Kidney (tissue), 13 donors: ENCODE measurements at regions not wholly inside any gene's neighbourhood (a gene's known extent, or its start where the extent isn't known, plus 50 kb on each side); places are given as distances from the start of the nearest gene placed in this dataset.

Source experiments
- DNase-seq, 5 donors: peaks; one replicate each; pipeline ENCODE4 v3.0.0-alpha.2; 2013 to 2020
- FAIRE-seq: peaks from 2 replicates; lab custom pipeline; 2012; peaks lifted over from hg19 to GRCh38; lab: Jason Lieb, UNC
- H3K27ac ChIP-seq, 2 donors: one replicate each; pipeline ENCODE4 v1.7.0; 2013; ENCODE audit warnings: low read depth in 2 of 2, low read length in 2 of 2, inconsistent platforms in 1 of 2
- H3K27me3 ChIP-seq: one replicate; pipeline ENCODE4 v1.7.1; 2013; ENCODE audit warnings: low read length, inconsistent platforms; ENCODE audit not compliant: control insufficient read depth, insufficient read depth
- H3K36me3 ChIP-seq, 3 donors: one replicate each; pipeline versions ENCODE4 v1.7.0 to v1.7.1; 2013; ENCODE audit warnings: low read length in 3 of 3, control low read depth in 1 of 3, inconsistent platforms in 1 of 3; ENCODE audit not compliant: insufficient read depth in 3 of 3, control insufficient read depth in 2 of 3
- H3K4me1 ChIP-seq, 3 donors: one replicate each; pipeline versions ENCODE4 v1.7.0 to v1.7.1; 2013; ENCODE audit warnings: low read length in 3 of 3, inconsistent platforms in 1 of 3, low read depth in 1 of 3; ENCODE audit not compliant: control insufficient read depth in 2 of 3, insufficient read depth in 2 of 3
- H3K4me3 ChIP-seq, 3 donors: one replicate each; pipeline versions ENCODE4 v1.7.0 to v1.8.1; 2013; ENCODE audit warnings: low read length in 3 of 3, control low read depth in 1 of 3, inconsistent platforms in 1 of 3
- H3K9ac ChIP-seq, 3 donors: one replicate each; pipeline versions ENCODE4 v1.7.0 to v1.7.1; 2013; ENCODE audit warnings: low read length in 3 of 3, control low read depth in 1 of 3, inconsistent platforms in 1 of 3
- H3K9me3 ChIP-seq, 3 donors: one replicate each; pipeline versions ENCODE4 v1.7.0 to v1.7.1; 2013; ENCODE audit warnings: low read length in 3 of 3, control low read depth in 1 of 3, inconsistent platforms in 1 of 3; ENCODE audit not compliant: control insufficient read depth in 2 of 3, insufficient read depth in 1 of 3
- CTCF ChIP-seq: IDR thresholded peaks from 3 replicates; pipeline ENCODE4 v1.5.1; 2012; ENCODE audit warnings: mild to moderate bottlenecking, moderate library complexity, borderline replicate concordance; ENCODE audit not compliant: insufficient read depth; ENCODE audit errors: extremely low read depth
- intact Hi-C: fragments of 100-400 bp; cut with DNase I; formaldehyde crosslinking; loops from one replicate; pipeline ENCODE4 v1.11.1; 2022
- donor health status: control.
- donor health status: control.
- donor health status: control.
- donor health status: control.
- donor health status: control.
- donor health status: DM: yes; HTN: yes; CAD: no.
- donor health status: Normal renal cell carcinoma (clear cell type).

- no peaks in the 10 kb centered on the region for H3K27me3 ChIP-seq
- no peaks in the 10 kb centered on the region for H3K36me3 ChIP-seq
- no peaks in the 10 kb centered on the region for H3K4me1 ChIP-seq
- FAIRE-seq (no peak), DNase-seq (no peak)
- no peak overlapping the region for H3K4me3 ChIP-seq
- no peaks in the 10 kb centered on the region for H3K9me3 ChIP-seq
- no peak overlapping the region for H3K27ac ChIP-seq
- intact Hi-C loops: no loop called here
- H3K9ac ChIP-seq: no peak overlapping the region
- no peak for TF ChIP-seq CTCF
Measured at GRCh38 chr4:100716416-100716815, 198.6 kb upstream of the EMCN start.

- Histone ChIP-seq H3K4me3 (no peak overlapping the region), H3K36me3 (no peaks in the 10 kb centered on the region), H3K27me3 (no peaks in the 10 kb centered on the region), H3K4me1 (no peaks in the 10 kb centered on the region), H3K9ac (no peak overlapping the region), H3K9me3 (no peaks in the 10 kb centered on the region), H3K27ac (no peak overlapping the region)
- no peak for FAIRE-seq
- no peak for TF ChIP-seq CTCF
- DNase-seq: no peak
- intact Hi-C loops: no loop called here
Measured at GRCh38 chr4:100708776-100709175, 191.0 kb upstream of the EMCN start.

DNA sequence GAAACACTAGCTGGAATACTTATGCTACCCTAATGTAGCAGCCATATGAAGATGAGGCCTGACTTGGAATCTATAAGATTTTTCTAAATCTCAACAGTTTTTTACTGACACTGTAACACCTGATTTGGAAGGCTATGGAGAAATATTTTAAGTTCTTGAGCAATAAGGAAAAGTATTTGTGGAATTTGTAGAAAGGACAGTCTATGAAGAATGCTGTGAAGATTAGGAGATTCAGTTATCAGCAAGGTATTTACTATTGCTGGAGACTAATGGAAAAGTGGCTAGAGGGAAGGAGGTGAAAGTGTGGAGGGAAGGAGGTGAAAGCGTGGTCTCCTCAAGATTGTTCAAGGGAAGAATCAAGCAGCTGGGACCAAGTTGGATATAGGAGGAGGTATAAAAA is 190.0 kb upstream of the EMCN start:
- H3K4me1 ChIP-seq: no peaks in the 10 kb centered on the region
- intact Hi-C loops: no loop called here
- TF ChIP-seq CTCF: no peak
- no peak overlapping the region for H3K4me3 ChIP-seq
- H3K9me3 ChIP-seq: no peaks in the 10 kb centered on the region
- DNase-seq (no peak), FAIRE-seq (no peak)
- H3K27me3 ChIP-seq: no peaks in the 10 kb centered on the region
- H3K27ac ChIP-seq: no peak overlapping the region
- no peaks in the 10 kb centered on the region for H3K36me3 ChIP-seq
- H3K9ac ChIP-seq: no peak overlapping the region

GRCh38 chr4:100696531-100696930 is 178.7 kb upstream of the EMCN start:
- no peak for DNase-seq
- no peak overlapping the region for H3K9ac ChIP-seq
- intact Hi-C loops: no loop called here
- H3K27me3 ChIP-seq: no peaks in the 10 kb centered on the region
- no peak overlapping the region for H3K4me3 ChIP-seq
- no peak overlapping the region for H3K27ac ChIP-seq
- H3K9me3 ChIP-seq: no peaks in the 10 kb centered on the region
- H3K36me3 ChIP-seq: no peaks in the 10 kb centered on the region
- TF ChIP-seq CTCF: no peak
- FAIRE-seq: no peak
- H3K4me1 ChIP-seq: no peaks in the 10 kb centered on the region
